K562 (cell line): ENCODE measurements at regions not wholly inside any gene's neighbourhood (a gene's known extent, or its start where the extent isn't known, plus 50 kb on each side); places are given as distances from the start of the nearest gene placed in this dataset.

Experiments used
- CCAR2 ChIP-seq: fragments of 200-400 bp; formaldehyde crosslinking; IDR thresholded peaks from 2 replicates; pipeline ENCODE4 v1.6.1; 2017; ENCODE audit warnings: mild to moderate bottlenecking, low read depth, low read length
- DIDO1 ChIP-seq: fragments of 450-650 bp; IDR thresholded peaks from 2 replicates; pipeline ENCODE4 v1.6.1; 2016; ENCODE audit warnings: low read depth, missing biosample characterization, missing genetic modification characterization
- EP400 ChIP-seq: fragments of 450-650 bp; IDR thresholded peaks from 2 replicates; pipeline ENCODE4 v1.6.1; 2017; ENCODE audit warnings: antibody characterized with exemption, mild to moderate bottlenecking, moderate library complexity
- ETV1 ChIP-seq: fragments of 450-650 bp; conservative IDR thresholded peaks from 2 replicates; pipeline ENCODE4 v1.6.1; 2016; ENCODE audit warnings: missing genetic modification characterization, control low read depth, low read depth, missing compliant biosample characterization
- EWSR1 ChIP-seq: fragments of 450-650 bp; IDR thresholded peaks from 2 replicates; pipeline ENCODE4 v1.6.1; 2018; ENCODE audit warnings: borderline replicate concordance, mild to moderate bottlenecking, low read depth, moderate library complexity; ENCODE audit not compliant: partially characterized antibody
- KLF6 ChIP-seq: fragments of 250-450 bp; sonication (Bioruptor Pico); IDR thresholded peaks from 2 replicates; pipeline ENCODE4 v1.4.0; 2020; ENCODE audit warnings: mild to moderate bottlenecking, moderate library complexity, borderline replicate concordance
- MEF2A ChIP-seq: IDR thresholded peaks from 2 replicates; pipeline ENCODE4 v1.6.1; 2011; ENCODE audit warnings: low read depth, mild to moderate bottlenecking, low read length, moderate library complexity; ENCODE audit not compliant: control insufficient read depth
- NFXL1 ChIP-seq: fragments of 450-650 bp; formaldehyde crosslinking; IDR thresholded peaks from 2 replicates; pipeline ENCODE4 v1.4.0; 2021; ENCODE audit warnings: mild to moderate bottlenecking
- NR2C1 ChIP-seq, 2 experiments: fragments of 450-650 bp; IDR thresholded peaks; 2 replicates each; pipeline ENCODE4 v1.6.1; 2017; ENCODE audit warnings: mild to moderate bottlenecking in 2 of 2, antibody characterized with exemption in 1 of 2, inconsistent platforms in 1 of 2, missing compliant biosample characterization in 1 of 2, missing genetic modification characterization in 1 of 2
- PHTF2 ChIP-seq: fragments of 250-450 bp; sonication (Bioruptor Pico); IDR thresholded peaks from 2 replicates; pipeline ENCODE4 v1.5.0; 2021; ENCODE audit warnings: mild to moderate bottlenecking
- SIN3B ChIP-seq: fragments of 450-650 bp; IDR thresholded peaks from 2 replicates; pipeline ENCODE4 v1.6.1; 2017; ENCODE audit warnings: low read depth, mild to moderate bottlenecking, moderate library complexity
- SMC3 ChIP-seq: conservative IDR thresholded peaks from 2 replicates; pipeline ENCODE4 v1.6.1; 2011; ENCODE audit warnings: low read depth, low read length, improper control_type of control experiment; ENCODE audit not compliant: insufficient read depth
- ZBTB12 ChIP-seq: fragments of 250-450 bp; sonication (Bioruptor Pico); IDR thresholded peaks from 2 replicates; pipeline ENCODE4 v1.4.0; 2020
- ZNF174 ChIP-seq: fragments of 250-450 bp; sonication (Bioruptor Pico); IDR thresholded peaks from 2 replicates; pipeline ENCODE4 v1.4.0; 2020; ENCODE audit warnings: mild to moderate bottlenecking
- ZNF263 ChIP-seq: sonication (generic); formaldehyde crosslinking; IDR thresholded peaks from 2 replicates; pipeline ENCODE4 v1.8.0; 2022; ENCODE audit warnings: mild to moderate bottlenecking, missing genetic modification reagents, borderline replicate concordance
- ZNF282 ChIP-seq: sonication (generic); formaldehyde crosslinking; IDR thresholded peaks from 2 replicates; pipeline ENCODE4 v1.8.1; 2023; ENCODE audit warnings: missing genetic modification reagents
- ZNF592 ChIP-seq: fragments of 450-650 bp; IDR thresholded peaks from 2 replicates; pipeline ENCODE4 v1.6.1; 2017; ENCODE audit warnings: antibody characterized with exemption, mild to moderate bottlenecking
- ZNF668 ChIP-seq: fragments of 250-450 bp; sonication (Bioruptor Pico); IDR thresholded peaks from 2 replicates; pipeline ENCODE4 v1.8.0; 2022; ENCODE audit warnings: mild to moderate bottlenecking, inconsistent platforms
- TF ChIP-seq, protein P1 (sequence below): IDR thresholded peaks from 2 replicates; pipeline ENCODE4 v1.6.1; 2012; ENCODE audit warnings: low read depth, low read length, improper control_type of control experiment, borderline replicate concordance

GRCh38 chr14:73785834-73786635 lies 65.6 kb upstream of the PTGR2 start (continued):
- TF ChIP-seq DIDO1 (tag) (no peak), ZNF282 (CRISPR knock-in tag) (no peak), ZNF263 (CRISPR knock-in tag) (no peak), EWSR1 (no peak), SMC3 (no peak), ETV1 (tag) (peak; percentile 70), ZNF668 (CRISPR knock-in tag) (no peak), MEF2A (no peak), NFXL1 (no peak), CCAR2 (no peak), SIN3B (no peak), EP400 (peak; percentile 76), KLF6 (no peak), ZNF592 (peak; percentile 7; the same call in 1 of the 2 replicates), NR2C1 (IDR thresholded peaks at IDR 0.05) (no peak; the same call in 1 of the 2 replicates), NR2C1 (tag; IDR thresholded peaks at IDR 0.05) (peak; percentile 49; the same call in 1 of the 2 replicates), PHTF2 (CRISPR knock-in tag) (no peak), ZNF174 (CRISPR knock-in tag) (no peak), ZBTB12 (CRISPR knock-in tag) (no peak)
- TF ChIP-seq, protein P1, sequence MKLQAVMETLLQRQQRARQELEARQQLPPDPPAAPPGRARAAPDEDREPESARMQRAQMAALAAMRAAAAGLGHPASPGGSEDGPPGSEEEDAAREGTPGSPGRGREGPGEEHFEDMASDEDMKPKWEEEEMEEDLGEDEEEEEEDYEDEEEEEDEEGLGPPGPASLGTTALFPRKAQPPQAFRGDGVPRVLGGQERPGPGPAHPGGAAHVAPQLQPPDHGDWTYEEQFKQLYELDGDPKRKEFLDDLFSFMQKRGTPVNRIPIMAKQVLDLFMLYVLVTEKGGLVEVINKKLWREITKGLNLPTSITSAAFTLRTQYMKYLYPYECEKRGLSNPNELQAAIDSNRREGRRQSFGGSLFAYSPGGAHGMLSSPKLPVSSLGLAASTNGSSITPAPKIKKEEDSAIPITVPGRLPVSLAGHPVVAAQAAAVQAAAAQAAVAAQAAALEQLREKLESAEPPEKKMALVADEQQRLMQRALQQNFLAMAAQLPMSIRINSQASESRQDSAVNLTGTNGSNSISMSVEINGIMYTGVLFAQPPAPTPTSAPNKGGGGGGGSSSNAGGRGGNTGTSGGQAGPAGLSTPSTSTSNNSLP: no peak
